SK-N-SH (cell line): ENCODE measurements at regions not wholly inside any gene's neighbourhood (a gene's known extent, or its start where the extent isn't known, plus 50 kb on each side); places are given as distances from the start of the nearest gene placed in this dataset.
"Not testable (repeated sequence)": the region's sequence is repeated elsewhere in the genome, so short reads cannot be mapped to it uniquely, and the experiment has no call there.

Source experiments
- CHD2 ChIP-seq: fragments of 150-350 bp; IDR thresholded peaks from 2 replicates; pipeline ENCODE4 v1.6.1; 2018; ENCODE audit warnings: low read length; ENCODE audit not compliant: partially characterized antibody
- ELF1 ChIP-seq: IDR thresholded peaks from 2 replicates; pipeline ENCODE4 v1.4.0; 2012
- EP300 ChIP-seq, 2 experiments: IDR thresholded peaks; 2 replicates each; pipeline versions ENCODE4 v1.4.0 to v1.6.1; 2012; ENCODE audit warnings: borderline replicate concordance in 1 of 2, low read depth in 1 of 2, low read length in 1 of 2
- EZH2phosphoT487 ChIP-seq: fragments of 200-600 bp; sonication (generic); IDR thresholded peaks from 2 replicates; pipeline ENCODE4 v1.6.1; 2017; ENCODE audit warnings: low read depth, mixed run types, mild to moderate bottlenecking, antibody characterized with exemption, moderate library complexity, borderline replicate concordance
- POLR2AphosphoS5 ChIP-seq: IDR thresholded peaks from 2 replicates; pipeline ENCODE4 v1.6.1; 2012; ENCODE audit warnings: low read depth, low read length
- TEAD4 ChIP-seq: IDR thresholded peaks from 2 replicates; pipeline ENCODE4 v1.4.0; 2012; ENCODE audit warnings: mild to moderate bottlenecking, borderline replicate concordance; ENCODE audit not compliant: insufficient read depth
- USF2 ChIP-seq: fragments of 150-350 bp; IDR thresholded peaks from 2 replicates; pipeline ENCODE4 v1.6.1; 2017; ENCODE audit warnings: antibody characterized with exemption, low read length, low read depth, borderline replicate concordance
- YY1 ChIP-seq: IDR thresholded peaks from 2 replicates; pipeline ENCODE4 v1.4.0; 2012; ENCODE audit warnings: low read depth, mild to moderate bottlenecking
- TF ChIP-seq, protein P1 (sequence below): fragments of 200-600 bp; sonication (generic); IDR thresholded peaks from 2 replicates; pipeline ENCODE4 v1.6.1; 2017; ENCODE audit warnings: antibody characterized with exemption, mild to moderate bottlenecking, moderate library complexity

DNA sequence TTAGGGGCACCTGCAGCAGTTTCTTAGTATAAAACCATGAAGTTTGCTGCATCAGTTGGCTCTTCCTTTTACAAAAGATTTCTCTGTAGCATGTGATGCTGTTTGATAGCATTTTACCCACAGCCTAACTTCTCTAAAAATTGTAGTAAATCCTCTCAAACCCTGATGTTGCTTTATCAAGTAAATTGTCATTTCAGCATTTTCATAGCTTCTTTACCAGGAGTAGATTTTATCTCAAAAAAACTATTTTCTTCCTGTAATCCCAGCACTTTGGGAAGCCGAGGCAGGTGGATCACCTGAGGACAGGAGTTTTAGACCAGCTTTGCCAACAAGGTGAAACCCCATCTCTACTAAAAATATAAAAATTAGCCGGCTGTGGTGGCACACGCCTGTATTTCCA lies 144.5 kb upstream of the FOLH1 start:
- TF ChIP-seq TEAD4; USF2; CHD2; EZH2phosphoT487; ELF1; EP300 (IDR thresholded peaks at IDR 0.05; ENCODE audit: borderline replicate concordance in 1 of 2, low read depth in 1 of 2, low read length in 1 of 2); POLR2AphosphoS5; YY1: not testable (repeated sequence)
- TF ChIP-seq, protein P1, sequence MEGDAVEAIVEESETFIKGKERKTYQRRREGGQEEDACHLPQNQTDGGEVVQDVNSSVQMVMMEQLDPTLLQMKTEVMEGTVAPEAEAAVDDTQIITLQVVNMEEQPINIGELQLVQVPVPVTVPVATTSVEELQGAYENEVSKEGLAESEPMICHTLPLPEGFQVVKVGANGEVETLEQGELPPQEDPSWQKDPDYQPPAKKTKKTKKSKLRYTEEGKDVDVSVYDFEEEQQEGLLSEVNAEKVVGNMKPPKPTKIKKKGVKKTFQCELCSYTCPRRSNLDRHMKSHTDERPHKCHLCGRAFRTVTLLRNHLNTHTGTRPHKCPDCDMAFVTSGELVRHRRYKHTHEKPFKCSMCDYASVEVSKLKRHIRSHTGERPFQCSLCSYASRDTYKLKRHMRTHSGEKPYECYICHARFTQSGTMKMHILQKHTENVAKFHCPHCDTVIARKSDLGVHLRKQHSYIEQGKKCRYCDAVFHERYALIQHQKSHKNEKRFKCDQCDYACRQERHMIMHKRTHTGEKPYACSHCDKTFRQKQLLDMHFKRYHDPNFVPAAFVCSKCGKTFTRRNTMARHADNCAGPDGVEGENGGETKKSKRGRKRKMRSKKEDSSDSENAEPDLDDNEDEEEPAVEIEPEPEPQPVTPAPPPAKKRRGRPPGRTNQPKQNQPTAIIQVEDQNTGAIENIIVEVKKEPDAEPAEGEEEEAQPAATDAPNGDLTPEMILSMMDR = not testable (repeated sequence)
